Tibial nerve (tissue), 3 donors: ENCODE measurements at regions not wholly inside any gene's neighbourhood (a gene's known extent, or its start where the extent isn't known, plus 50 kb on each side); places are given as distances from the start of the nearest gene placed in this dataset.

Source experiments
- POLR2A ChIP-seq, 2 donors: fragments of 450-650 bp; IDR thresholded peaks; one replicate each; pipeline ENCODE4 v1.6.1; 2017; ENCODE audit warnings: antibody characterized with exemption in 2 of 2, mild to moderate bottlenecking in 2 of 2, moderate library complexity in 2 of 2
- TF ChIP-seq, protein P1 (sequence below), 5 experiments: fragments of 200-600 bp in 3 of 5; fragments of 450-650 bp in 2 of 5; sonication (generic) in 3 of 5; IDR thresholded peaks; one replicate each; pipeline ENCODE4 v1.5.1; 2016 to 2019; ENCODE audit warnings: antibody characterized with exemption in 5 of 5, mild to moderate bottlenecking in 3 of 5, moderate library complexity in 2 of 5

DNA sequence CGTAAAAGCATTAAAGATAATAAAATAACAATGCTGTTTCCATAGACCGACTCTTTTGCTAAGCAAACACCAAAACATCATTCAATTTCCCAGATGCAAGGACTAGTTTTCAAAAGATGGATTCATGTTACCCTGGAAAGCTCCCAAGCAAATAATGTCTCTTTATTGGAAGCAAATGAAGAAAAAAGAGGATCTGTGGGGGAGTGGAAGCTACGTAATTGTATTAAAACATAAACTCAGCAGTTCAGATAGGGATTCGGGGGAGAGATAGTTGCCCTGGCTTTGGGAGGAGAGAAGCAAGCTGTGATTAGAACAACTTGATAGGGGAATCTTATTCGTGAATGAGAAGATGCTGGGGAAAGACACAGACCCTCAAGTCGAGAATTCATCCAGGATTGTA lies 491.0 kb upstream of the CLINT1 start:
- TF ChIP-seq, protein P1, sequence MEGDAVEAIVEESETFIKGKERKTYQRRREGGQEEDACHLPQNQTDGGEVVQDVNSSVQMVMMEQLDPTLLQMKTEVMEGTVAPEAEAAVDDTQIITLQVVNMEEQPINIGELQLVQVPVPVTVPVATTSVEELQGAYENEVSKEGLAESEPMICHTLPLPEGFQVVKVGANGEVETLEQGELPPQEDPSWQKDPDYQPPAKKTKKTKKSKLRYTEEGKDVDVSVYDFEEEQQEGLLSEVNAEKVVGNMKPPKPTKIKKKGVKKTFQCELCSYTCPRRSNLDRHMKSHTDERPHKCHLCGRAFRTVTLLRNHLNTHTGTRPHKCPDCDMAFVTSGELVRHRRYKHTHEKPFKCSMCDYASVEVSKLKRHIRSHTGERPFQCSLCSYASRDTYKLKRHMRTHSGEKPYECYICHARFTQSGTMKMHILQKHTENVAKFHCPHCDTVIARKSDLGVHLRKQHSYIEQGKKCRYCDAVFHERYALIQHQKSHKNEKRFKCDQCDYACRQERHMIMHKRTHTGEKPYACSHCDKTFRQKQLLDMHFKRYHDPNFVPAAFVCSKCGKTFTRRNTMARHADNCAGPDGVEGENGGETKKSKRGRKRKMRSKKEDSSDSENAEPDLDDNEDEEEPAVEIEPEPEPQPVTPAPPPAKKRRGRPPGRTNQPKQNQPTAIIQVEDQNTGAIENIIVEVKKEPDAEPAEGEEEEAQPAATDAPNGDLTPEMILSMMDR (IDR thresholded peaks at IDR 0.05), result no peak
- no peak for TF ChIP-seq POLR2A (IDR thresholded peaks at IDR 0.05)
